OCI-LY3 (cell line): ENCODE measurements at regions not wholly inside any gene's neighbourhood (a gene's known extent, or its start where the extent isn't known, plus 50 kb on each side); places are given as distances from the start of the nearest gene placed in this dataset.
"Not testable (repeated sequence)": the region's sequence is repeated elsewhere in the genome, so short reads cannot be mapped to it uniquely, and the experiment has no call there.

Experiments used
- CTCF ChIP-seq: fragments of 200-600, 300-600 bp; sonication (generic); IDR thresholded peaks from 2 replicates; pipeline ENCODE4 v1.5.1; 2014; ENCODE audit warnings: antibody characterized with exemption, low read length, low read depth
- EZH2phosphoT487 ChIP-seq: fragments of 200-600 bp; shearing (Covaris generic); IDR thresholded peaks from 2 replicates; pipeline ENCODE4 v1.6.1; 2018; ENCODE audit warnings: antibody characterized with exemption, mixed run types, low read depth

GRCh38 chr11:67737562-67738080, 63.2 kb upstream of the ALDH3B2 start:
- not testable (repeated sequence) for TF ChIP-seq CTCF, EZH2phosphoT487
